Medulla oblongata (tissue), 1 donor: ENCODE measurements at regions not wholly inside any gene's neighbourhood (a gene's known extent, or its start where the extent isn't known, plus 50 kb on each side); places are given as distances from the start of the nearest gene placed in this dataset.

Experiments used
- DNase-seq: peaks from one replicate; pipeline ENCODE4 v3.0.0-alpha.2; 2015; ENCODE audit errors: extremely low spot score

GRCh38 chr13:24008679-24009078, 111.4 kb upstream of the C1QTNF9B start:
- no peak for DNase-seq

GRCh38 chr13:24011266-24011665, 114.0 kb upstream of the C1QTNF9B start:
- DNase-seq, result no peak

GRCh38 chr13:24012648-24013047, 115.3 kb upstream of the C1QTNF9B start:
- DNase-seq, result peak; percentile 28

GRCh38 chr13:24013189-24013588, 115.9 kb upstream of the C1QTNF9B start:
- no peak for DNase-seq

- DNase-seq, result no peak
Measured at GRCh38 chr13:24016046-24016445, 118.7 kb upstream of the C1QTNF9B start.

- no peak for DNase-seq
Measured at GRCh38 chr13:24022568-24022967, 125.3 kb upstream of the C1QTNF9B start.

GRCh38 chr13:24023073-24023472, 125.8 kb upstream of the C1QTNF9B start:
- no peak for DNase-seq

GRCh38 chr13:24027494-24027893, 130.2 kb upstream of the C1QTNF9B start:
- DNase-seq, result no peak

GRCh38 chr13:24032252-24032651, 128.3 kb upstream of the SPATA13 start:
- no peak for DNase-seq

- no peak for DNase-seq
Measured at GRCh38 chr13:24032674-24033073, 127.8 kb upstream of the SPATA13 start.

GRCh38 chr13:24033527-24034302, 126.8 kb upstream of the SPATA13 start:
- no peak for DNase-seq

- DNase-seq, result no peak
Measured at GRCh38 chr13:24035411-24035810, 125.1 kb upstream of the SPATA13 start.

- DNase-seq, result no peak
Measured at GRCh38 chr13:24036115-24036514, 124.4 kb upstream of the SPATA13 start.

GRCh38 chr13:24038405-24038804, 122.1 kb upstream of the SPATA13 start:
- peak; percentile 52 for DNase-seq

- DNase-seq, result peak; percentile 93
Measured at GRCh38 chr13:24038841-24039330, 121.6 kb upstream of the SPATA13 start.

- peak; percentile 85 for DNase-seq
Measured at GRCh38 chr13:24039621-24040475, 120.7 kb upstream of the SPATA13 start.

- peak; percentile 60 for DNase-seq
Measured at GRCh38 chr13:24040835-24041234, 119.7 kb upstream of the SPATA13 start.

- DNase-seq, result no peak
Measured at GRCh38 chr13:24041651-24042225, 118.8 kb upstream of the SPATA13 start.

GRCh38 chr13:24042710-24043440, 117.6 kb upstream of the SPATA13 start:
- DNase-seq, result no peak

- DNase-seq, result no peak
Measured at GRCh38 chr13:24043590-24044350, 116.8 kb upstream of the SPATA13 start.

- no peak for DNase-seq
Measured at GRCh38 chr13:24045597-24045996, 114.9 kb upstream of the SPATA13 start.
